Adrenal gland (tissue), 9 donors: ENCODE measurements at regions not wholly inside any gene's neighbourhood (a gene's known extent, or its start where the extent isn't known, plus 50 kb on each side); places are given as distances from the start of the nearest gene placed in this dataset.

Experiments
- DNase-seq, 7 donors: peaks; one replicate each; pipeline ENCODE4 v3.0.0-alpha.2; 2019 to 2020
- H3K27ac ChIP-seq, 5 donors: fragments of 200-600 bp; sonication (generic) in 4 of 5; 1 replicate in 3 of 5; 2 replicates in 2 of 5; pipeline versions ENCODE4 v1.5.1 to v1.8.0; 2016 to 2020; ENCODE audit warnings: mild to moderate bottlenecking in 1 of 5
- H3K27me3 ChIP-seq: fragments of 200-600 bp; 2 replicates; pipeline ENCODE4 v1.8.0; 2021
- H3K36me3 ChIP-seq, 2 donors: fragments of 200-600 bp; replicated peaks in 1 of 2; 1 replicate in 1 of 2; 2 replicates in 1 of 2; pipeline versions ENCODE4 v1.5.1 to v1.8.0; 2018 to 2022
- H3K4me1 ChIP-seq, 2 donors: fragments of 200-600 bp; replicated peaks in 1 of 2; 1 replicate in 1 of 2; 2 replicates in 1 of 2; pipeline versions ENCODE4 v1.5.1 to v1.8.0; 2018 to 2021
- H3K4me3 ChIP-seq, 4 donors: fragments of 200-600 bp; sonication (generic) in 3 of 4; one replicate each; pipeline ENCODE4 v1.5.1; 2016 to 2018
- H3K9me3 ChIP-seq, 3 donors: fragments of 200-600 bp; sonication (generic) in 1 of 3; replicated peaks in 1 of 3; 1 replicate in 2 of 3; 2 replicates in 1 of 3; pipeline versions ENCODE4 v1.5.1 to v1.8.0; 2016 to 2021
- POLR2A ChIP-seq, 2 donors: fragments of 450-650 bp; IDR thresholded peaks; one replicate each; pipeline ENCODE4 v1.6.1; 2017; ENCODE audit warnings: antibody characterized with exemption in 2 of 2, mild to moderate bottlenecking in 2 of 2, moderate library complexity in 1 of 2
- WGBS, 4 donors: extraction: QIAGEN DNeasy Blood & Tissue Kit in 2 of 4; methylation state at CpG; one replicate each; pipeline versions ENCODE4 v1.1.5 to v1.1.7; 2013 to 2017; 5-methylcytosine and 5-hydroxymethylcytosine counted together
- intact Hi-C, 2 donors: fragments of 100-400 bp; cut with DNase I; formaldehyde crosslinking; loops; one replicate each; pipeline versions ENCODE4 v1.14.1 to v1.15.0; 2022 to 2023
- TF ChIP-seq, protein P1 (sequence below), 6 experiments: fragments of 450-650 bp in 4 of 6; fragments of 200-600 bp in 2 of 6; sonication (generic) in 1 of 6; IDR thresholded peaks; 1 replicate in 5 of 6; 2 replicates in 1 of 6; pipeline versions ENCODE4 v1.5.1 to v1.8.0; 2016 to 2021; ENCODE audit warnings: antibody characterized with exemption in 6 of 6, mild to moderate bottlenecking in 2 of 6, moderate library complexity in 1 of 6
- donor health status: healthy with polysubstance abuse.
- donor health status: Bipolar disorder and iron deficiency.
- donor health status: DM: yes; HTN: yes; CAD: no.
- donor health status: DM: no; HTN: no; CAD: no.
- donor health status: DM: no; HTN: no; CAD: no.

DNA sequence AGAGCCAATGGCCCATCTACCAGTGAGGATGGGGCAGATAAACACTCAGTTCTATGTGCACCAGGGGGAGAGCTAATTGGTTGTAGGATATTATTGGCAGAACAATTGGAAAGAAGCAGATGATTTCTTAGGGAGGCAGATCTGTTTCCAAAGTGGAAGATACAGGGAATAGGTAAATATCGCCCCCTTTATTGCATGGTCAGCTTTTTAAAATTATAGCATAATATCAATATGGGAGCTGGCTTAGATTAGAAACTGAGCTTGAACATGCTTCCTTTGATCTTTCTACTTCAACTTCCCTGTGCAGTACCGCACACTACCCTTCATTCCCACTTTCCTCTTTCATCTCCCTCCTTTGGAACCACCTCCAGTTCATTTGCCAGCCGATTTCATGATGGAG, 64.0 kb upstream of the PLXNA2 start:
- TF ChIP-seq POLR2A (IDR thresholded peaks at IDR 0.05), result no peak
- TF ChIP-seq, protein P1, sequence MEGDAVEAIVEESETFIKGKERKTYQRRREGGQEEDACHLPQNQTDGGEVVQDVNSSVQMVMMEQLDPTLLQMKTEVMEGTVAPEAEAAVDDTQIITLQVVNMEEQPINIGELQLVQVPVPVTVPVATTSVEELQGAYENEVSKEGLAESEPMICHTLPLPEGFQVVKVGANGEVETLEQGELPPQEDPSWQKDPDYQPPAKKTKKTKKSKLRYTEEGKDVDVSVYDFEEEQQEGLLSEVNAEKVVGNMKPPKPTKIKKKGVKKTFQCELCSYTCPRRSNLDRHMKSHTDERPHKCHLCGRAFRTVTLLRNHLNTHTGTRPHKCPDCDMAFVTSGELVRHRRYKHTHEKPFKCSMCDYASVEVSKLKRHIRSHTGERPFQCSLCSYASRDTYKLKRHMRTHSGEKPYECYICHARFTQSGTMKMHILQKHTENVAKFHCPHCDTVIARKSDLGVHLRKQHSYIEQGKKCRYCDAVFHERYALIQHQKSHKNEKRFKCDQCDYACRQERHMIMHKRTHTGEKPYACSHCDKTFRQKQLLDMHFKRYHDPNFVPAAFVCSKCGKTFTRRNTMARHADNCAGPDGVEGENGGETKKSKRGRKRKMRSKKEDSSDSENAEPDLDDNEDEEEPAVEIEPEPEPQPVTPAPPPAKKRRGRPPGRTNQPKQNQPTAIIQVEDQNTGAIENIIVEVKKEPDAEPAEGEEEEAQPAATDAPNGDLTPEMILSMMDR (IDR thresholded peaks at IDR 0.05), result no peak
- Histone ChIP-seq H3K36me3 (no peaks in the 10 kb centered on the region), H3K27ac (no peak overlapping the region), H3K27me3 (no peaks in the 10 kb centered on the region), H3K4me1 (no peaks in the 10 kb centered on the region), H3K4me3 (no peak overlapping the region), H3K9me3 (no peaks in the 10 kb centered on the region)
- no peak for DNase-seq
- 72 to 85% (median 83%) methylated on average over 3 of the region's 3 CpGs for WGBS, 4 donors
- intact Hi-C loops, result no loop called here

DNA sequence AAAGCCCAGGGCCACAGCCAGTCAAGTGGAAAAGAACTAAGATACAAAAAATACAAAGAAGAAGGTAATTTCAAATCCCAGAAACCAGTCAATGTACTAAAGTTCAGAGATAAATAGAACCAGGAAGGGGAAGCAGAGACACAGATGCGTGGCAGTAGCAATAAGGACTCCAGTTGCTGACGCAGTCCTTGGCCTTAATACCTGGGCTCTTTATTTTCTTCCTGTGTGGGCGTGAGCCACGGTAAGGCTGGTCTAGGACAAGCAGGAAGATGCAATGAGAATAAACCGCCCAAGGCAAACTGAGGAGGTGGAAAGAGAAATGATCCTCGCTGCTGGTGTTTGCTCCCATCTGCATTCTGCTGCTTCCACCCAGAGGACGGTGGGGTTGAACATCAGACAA, 65.6 kb upstream of the PLXNA2 start:
- H3K4me3 ChIP-seq, result no peak overlapping the region
- no peaks in the 10 kb centered on the region for H3K36me3 ChIP-seq
- no peaks in the 10 kb centered on the region for H3K4me1 ChIP-seq
- no peak for TF ChIP-seq POLR2A (IDR thresholded peaks at IDR 0.05)
- TF ChIP-seq, protein P1 (IDR thresholded peaks at IDR 0.05), result no peak
- DNase-seq, result no peak
- no peak overlapping the region for H3K27ac ChIP-seq
- H3K9me3 ChIP-seq, result no peaks in the 10 kb centered on the region
- intact Hi-C loops, result no loop called here
- no peaks in the 10 kb centered on the region for H3K27me3 ChIP-seq
- 62 to 71% (median 68%) methylated on average over 7 of the region's 7 CpGs for WGBS, 4 donors

DNA sequence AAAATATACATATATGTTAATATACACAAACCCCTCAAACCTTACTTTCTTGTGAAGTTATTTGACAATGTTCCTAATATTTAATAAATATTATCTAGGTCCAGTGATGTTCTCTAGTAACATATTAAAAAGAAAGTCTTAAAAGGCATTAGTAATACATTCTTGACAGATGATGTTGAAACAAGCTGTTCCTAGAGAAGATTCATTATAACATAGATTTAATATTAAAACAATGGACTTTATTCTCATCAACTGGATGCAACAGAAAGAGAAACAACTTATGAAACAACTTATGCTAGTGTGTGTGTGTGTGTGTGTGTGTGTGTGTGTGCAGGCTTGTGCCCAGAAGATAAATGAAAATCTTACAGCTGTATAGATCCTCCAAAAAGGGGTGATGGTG, 68.5 kb upstream of the PLXNA2 start:
- Histone ChIP-seq H3K36me3 (no peaks in the 10 kb centered on the region), H3K27me3 (peaks cover 4% of the 10 kb centered on the region), H3K4me3 (no peak overlapping the region), H3K27ac (no peak overlapping the region), H3K4me1 (no peaks in the 10 kb centered on the region), H3K9me3 (no peaks in the 10 kb centered on the region)
- no peak for TF ChIP-seq POLR2A (IDR thresholded peaks at IDR 0.05)
- TF ChIP-seq, protein P1 (IDR thresholded peaks at IDR 0.05), result no peak
- DNase-seq, result no peak
- intact Hi-C loops, result no loop called here

DNA sequence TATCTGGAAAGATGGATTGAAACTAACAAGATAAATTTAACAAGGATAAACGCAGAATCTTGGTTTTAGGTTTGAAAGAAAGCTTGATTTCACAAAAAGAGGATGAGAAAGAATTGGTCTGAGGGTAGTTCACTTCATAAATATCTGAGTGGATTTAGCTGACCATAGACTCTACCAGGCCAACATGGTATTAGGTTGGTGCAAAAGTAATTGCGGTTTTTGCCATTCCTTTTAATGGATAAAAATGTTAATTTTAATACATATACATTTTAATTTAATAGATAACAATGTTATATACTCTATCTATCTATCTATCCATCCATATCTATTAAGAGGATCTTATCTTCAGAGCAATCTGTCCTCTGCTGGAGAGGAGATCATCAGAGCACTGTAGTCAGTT, 70.2 kb upstream of the PLXNA2 start:
- Histone ChIP-seq H3K27ac (no peak overlapping the region), H3K4me1 (no peaks in the 10 kb centered on the region), H3K4me3 (no peak overlapping the region), H3K27me3 (peaks cover 4% of the 10 kb centered on the region), H3K36me3 (no peaks in the 10 kb centered on the region), H3K9me3 (no peaks in the 10 kb centered on the region)
- no peak for TF ChIP-seq POLR2A (IDR thresholded peaks at IDR 0.05)
- TF ChIP-seq, protein P1 (IDR thresholded peaks at IDR 0.05), result no peak
- no peak for DNase-seq
- intact Hi-C loops, result no loop called here
- 77 to 81% (median 80%) methylated on average over 2 of the region's 2 CpGs for WGBS, 4 donors
